Breast epithelium (tissue), 4 donors: ENCODE measurements at regions not wholly inside any gene's neighbourhood (a gene's known extent, or its start where the extent isn't known, plus 50 kb on each side); places are given as distances from the start of the nearest gene placed in this dataset.

Experiments
- DNase-seq, 2 donors: peaks; one replicate each; pipeline ENCODE4 v3.0.0-alpha.2; 2019; ENCODE audit warnings: low spot score in 2 of 2
- H3K27ac ChIP-seq, 2 donors: fragments of 200-600 bp; sonication (generic) in 1 of 2; one replicate each; pipeline ENCODE4 v1.5.1; 2016 to 2019; ENCODE audit warnings: mild to moderate bottlenecking in 1 of 2
- H3K27me3 ChIP-seq, 2 donors: fragments of 200-600 bp; sonication (generic) in 1 of 2; one replicate each; pipeline versions ENCODE4 v1.5.1 to v1.6.0; 2017 to 2019; ENCODE audit warnings: control low read depth in 1 of 2, mild to moderate bottlenecking in 1 of 2
- H3K36me3 ChIP-seq: fragments of 200-600 bp; one replicate; pipeline ENCODE4 v1.5.1; 2019
- H3K4me1 ChIP-seq, 2 donors: fragments of 200-600 bp; sonication (generic); one replicate each; pipeline ENCODE4 v1.5.1; 2016 to 2019; ENCODE audit warnings: control low read depth in 1 of 2
- H3K4me3 ChIP-seq, 3 donors: fragments of 200-600 bp; sonication (generic); 1 replicate in 2 of 3; 2 replicates in 1 of 3; pipeline ENCODE4 v1.5.1; 2016 to 2019; ENCODE audit warnings: mild to moderate bottlenecking in 3 of 3, moderate library complexity in 2 of 3
- H3K9me3 ChIP-seq, 2 donors: fragments of 200-600 bp; sonication (generic) in 1 of 2; one replicate each; pipeline ENCODE4 v1.5.1; 2016 to 2019; ENCODE audit warnings: control low read depth in 1 of 2
- CTCF ChIP-seq, 3 donors: fragments of 450-650 bp; IDR thresholded peaks; one replicate each; pipeline ENCODE4 v1.5.1; 2016 to 2017; ENCODE audit warnings: antibody characterized with exemption in 3 of 3, mild to moderate bottlenecking in 3 of 3, moderate library complexity in 3 of 3
- POLR2A ChIP-seq: fragments of 450-650 bp; IDR thresholded peaks from one replicate; pipeline ENCODE4 v1.6.1; 2016; ENCODE audit warnings: antibody characterized with exemption, mild to moderate bottlenecking, moderate library complexity
- POLR2AphosphoS5 ChIP-seq, 3 donors: sonication (generic); formaldehyde crosslinking; IDR thresholded peaks; one replicate each; pipeline ENCODE4 v1.6.1; 2017; ENCODE audit warnings: antibody characterized with exemption in 3 of 3
- intact Hi-C: fragments of 100-400 bp; cut with DNase I; formaldehyde crosslinking; loops from one replicate; pipeline ENCODE4 v1.15.1; 2023; ENCODE audit warnings: low total_unique reads

- H3K9me3 ChIP-seq = no peaks in the 10 kb centered on the region
- no peaks in the 10 kb centered on the region for H3K36me3 ChIP-seq
- TF ChIP-seq POLR2A (no peak), CTCF (IDR thresholded peaks at IDR 0.05) (no peak), POLR2AphosphoS5 (IDR thresholded peaks at IDR 0.05) (no peak)
- DNase-seq = no peak
- intact Hi-C loops = no loop called here
- no peaks in the 10 kb centered on the region for H3K27me3 ChIP-seq
- H3K4me1 ChIP-seq = no peaks in the 10 kb centered on the region
- no peak overlapping the region for H3K27ac ChIP-seq
- no peak overlapping the region for H3K4me3 ChIP-seq
Measured at GRCh38 chr13:87533776-87534175, 137.4 kb upstream of the SLITRK5 start.

DNA sequence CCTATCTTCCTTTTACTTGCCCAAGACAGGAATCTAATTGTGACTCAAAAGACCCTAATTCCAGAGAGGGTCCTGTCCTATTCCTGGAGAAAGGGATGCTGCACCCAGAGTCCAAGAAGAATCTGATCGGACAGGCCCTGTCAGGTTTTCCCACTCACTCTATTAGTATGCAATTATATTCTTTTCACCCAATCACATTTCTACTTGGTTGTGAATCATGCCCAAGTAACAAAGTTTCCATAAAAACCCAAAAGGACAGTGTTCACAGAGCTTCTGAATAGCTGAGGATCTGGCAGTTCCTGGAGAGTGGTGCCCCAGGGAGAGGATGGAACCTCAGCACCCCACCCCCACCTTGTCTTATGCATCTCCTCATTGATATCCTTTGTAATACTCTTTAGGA, 135.3 kb upstream of the SLITRK5 start:
- no peaks in the 10 kb centered on the region for H3K27me3 ChIP-seq
- H3K9me3 ChIP-seq = no peaks in the 10 kb centered on the region
- H3K4me3 ChIP-seq = no peak overlapping the region
- H3K4me1 ChIP-seq = no peaks in the 10 kb centered on the region
- no peak overlapping the region for H3K27ac ChIP-seq
- no peaks in the 10 kb centered on the region for H3K36me3 ChIP-seq
- intact Hi-C loops = no loop called here
- no peak for TF ChIP-seq POLR2A
- no peak for TF ChIP-seq POLR2AphosphoS5 (IDR thresholded peaks at IDR 0.05)
- no peak for TF ChIP-seq CTCF (IDR thresholded peaks at IDR 0.05)
- no peak for DNase-seq

GRCh38 chr13:87536499-87536898, 134.7 kb upstream of the SLITRK5 start:
- H3K9me3 ChIP-seq = no peaks in the 10 kb centered on the region
- intact Hi-C loops = no loop called here
- TF ChIP-seq CTCF (IDR thresholded peaks at IDR 0.05) (no peak), POLR2A (no peak), POLR2AphosphoS5 (IDR thresholded peaks at IDR 0.05) (no peak)

GRCh38 chr13:87536899-87537298, 134.3 kb upstream of the SLITRK5 start:
- Histone ChIP-seq H3K4me3 (no peak overlapping the region), H3K4me1 (no peaks in the 10 kb centered on the region), H3K9me3 (no peaks in the 10 kb centered on the region), H3K27me3 (no peaks in the 10 kb centered on the region), H3K27ac (no peak overlapping the region), H3K36me3 (no peaks in the 10 kb centered on the region)
- intact Hi-C loops = no loop called here
- no peak for DNase-seq
- TF ChIP-seq CTCF (IDR thresholded peaks at IDR 0.05) (no peak), POLR2AphosphoS5 (IDR thresholded peaks at IDR 0.05) (no peak), POLR2A (no peak)

More at GRCh38 chr13:87536499-87536898, 134.7 kb upstream of the SLITRK5 start:
- Histone ChIP-seq H3K4me1 (no peaks in the 10 kb centered on the region), H3K36me3 (no peaks in the 10 kb centered on the region), H3K27ac (no peak overlapping the region), H3K27me3 (no peaks in the 10 kb centered on the region), H3K4me3 (no peak overlapping the region)
- DNase-seq = no peak

GRCh38 chr13:87537951-87538350, 133.2 kb upstream of the SLITRK5 start:
- Histone ChIP-seq H3K36me3 (no peaks in the 10 kb centered on the region), H3K9me3 (peaks cover 0 to 2% of the 10 kb centered on the region in 2 donors), H3K4me3 (no peak overlapping the region), H3K27ac (no peak overlapping the region), H3K4me1 (no peaks in the 10 kb centered on the region), H3K27me3 (no peaks in the 10 kb centered on the region)
- no peak for TF ChIP-seq POLR2A
- no peak for TF ChIP-seq CTCF (IDR thresholded peaks at IDR 0.05)
- TF ChIP-seq POLR2AphosphoS5 (IDR thresholded peaks at IDR 0.05) = no peak
- intact Hi-C loops = no loop called here
- no peak for DNase-seq
